GM19395 (cell line): ENCODE measurements at regions not wholly inside any gene's neighbourhood (a gene's known extent, or its start where the extent isn't known, plus 50 kb on each side); places are given as distances from the start of the nearest gene placed in this dataset.

Source experiments
- ATAC-seq: cut with Tn5 transposase; IDR thresholded peaks from one replicate; pipeline ENCODE4 v1.9.1; 2021; ENCODE audit warnings: mild to moderate bottlenecking, moderate library complexity; ENCODE audit not compliant: unreplicated experiment

DNA sequence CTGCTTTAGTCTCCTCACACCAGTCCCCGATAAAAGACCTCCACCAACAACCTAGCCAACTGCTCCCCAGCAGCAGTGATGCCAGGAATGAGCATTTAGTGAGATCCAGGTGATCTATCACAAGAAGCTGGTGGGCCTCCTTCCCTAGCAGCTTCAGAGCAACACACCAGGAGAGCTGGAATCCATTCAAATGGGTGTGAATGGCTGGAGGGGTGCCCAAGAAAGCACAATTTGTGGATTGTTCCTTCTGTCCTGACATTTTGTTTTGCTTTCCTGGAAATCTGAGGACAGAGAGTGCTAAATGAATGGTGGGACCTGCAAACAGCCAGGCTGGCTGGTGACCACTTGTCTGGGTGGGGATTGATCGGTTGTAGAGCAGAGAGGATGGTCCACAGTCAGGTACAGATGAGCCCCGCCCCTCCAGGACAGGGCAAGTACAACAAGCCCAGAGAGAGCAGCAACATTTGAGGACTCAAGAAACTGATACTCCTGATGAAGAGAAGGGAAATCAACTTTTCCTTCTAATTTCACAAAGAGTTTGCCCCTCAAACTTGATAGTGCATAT, 316.8 kb downstream of the VPS13C start:
- no peak for ATAC-seq

DNA sequence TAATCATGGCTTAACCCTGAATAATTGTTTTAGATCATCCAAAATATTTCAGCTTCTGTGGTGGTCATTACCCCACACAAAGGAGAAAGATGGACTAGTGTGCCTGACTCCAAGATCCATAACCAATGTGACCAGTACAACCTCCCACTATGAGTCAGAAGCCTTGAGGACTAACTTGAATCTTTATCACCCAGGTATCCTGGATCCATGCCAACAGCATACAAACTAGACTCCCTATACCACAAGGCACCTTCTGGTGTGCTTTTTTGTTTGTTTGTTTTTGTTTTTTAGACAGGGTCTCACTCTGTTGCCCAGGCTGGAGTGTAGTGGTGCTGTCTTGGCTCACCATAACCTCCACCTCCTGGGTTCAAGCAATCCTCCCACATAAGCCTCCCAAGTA, 317.7 kb downstream of the VPS13C start:
- no peak for ATAC-seq

DNA sequence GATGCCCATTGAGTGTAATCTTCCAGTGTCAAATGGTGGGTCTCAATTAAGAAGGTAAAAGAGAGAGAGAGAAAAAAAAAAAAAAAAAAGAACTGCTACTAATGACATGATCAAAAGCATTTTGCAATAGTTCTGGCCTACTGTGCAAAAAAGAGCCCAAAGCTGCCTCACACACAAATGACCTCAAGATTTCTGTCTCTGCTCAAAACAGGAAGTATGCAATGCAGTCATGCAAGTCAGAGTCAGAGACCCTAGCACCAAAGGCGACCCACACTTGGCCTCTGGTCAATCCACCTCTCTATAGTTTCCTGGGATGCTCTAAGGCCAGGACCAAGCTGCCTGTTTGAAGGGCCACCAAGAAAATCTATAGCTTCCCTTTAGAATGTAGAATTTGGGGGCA, 323.5 kb downstream of the VPS13C start:
- no peak for ATAC-seq

DNA sequence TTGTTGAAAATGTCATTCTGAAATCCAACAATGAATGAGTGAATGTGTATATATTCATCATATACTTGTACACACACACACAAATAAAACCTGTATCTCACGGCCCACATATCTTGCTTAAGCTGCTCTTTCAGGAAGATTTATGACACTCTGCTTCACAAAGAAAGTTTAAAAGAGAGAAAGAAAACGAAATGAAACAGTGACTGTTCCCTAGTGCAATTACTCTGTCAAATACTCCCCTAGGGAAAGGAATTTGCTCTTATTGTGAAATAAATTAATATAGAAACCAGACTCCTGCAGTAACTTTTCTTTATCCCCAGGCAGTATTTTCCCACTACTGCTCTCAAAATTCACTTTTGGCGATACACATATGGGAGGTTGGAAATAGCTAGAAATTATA, 329.1 kb downstream of the VPS13C start:
- no peak for ATAC-seq

DNA sequence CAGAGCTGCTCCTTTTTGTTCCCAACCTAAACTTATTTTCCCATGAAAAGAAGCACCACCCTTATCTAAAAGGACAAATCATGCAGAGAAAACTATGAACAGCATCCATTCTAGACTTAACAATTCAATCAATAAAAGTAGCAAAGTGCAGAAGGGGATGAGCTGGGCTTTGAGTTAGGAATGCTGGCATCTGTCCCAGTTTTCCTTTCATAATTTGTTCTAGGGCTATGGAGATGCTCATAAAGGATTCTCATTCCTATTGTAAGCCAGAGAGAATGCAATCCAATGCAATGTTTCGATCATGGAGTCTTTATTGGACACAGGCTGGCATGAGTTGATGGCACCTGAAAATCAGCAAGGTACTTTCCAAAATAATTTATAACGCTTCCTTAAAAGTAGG, 330.6 kb downstream of the VPS13C start:
- ATAC-seq, result no peak

DNA sequence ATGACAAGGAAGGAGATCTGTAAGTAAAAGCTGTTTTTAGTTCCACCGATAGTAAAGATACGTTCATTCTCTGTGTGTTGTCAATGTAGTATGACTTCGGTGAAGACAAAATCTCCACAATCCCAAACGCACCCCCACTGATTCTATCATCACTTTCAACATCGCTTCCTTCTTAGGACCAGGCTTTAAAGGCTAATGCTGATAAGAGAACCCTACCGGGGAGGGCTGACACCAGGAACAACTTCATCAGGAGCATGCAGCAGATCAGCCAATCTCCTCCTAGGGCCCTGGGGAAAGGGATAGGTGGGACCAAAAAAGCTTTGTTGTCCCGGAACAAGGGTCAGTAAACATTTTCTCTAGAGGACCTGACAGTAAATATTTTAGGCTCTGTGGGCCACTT, 334.1 kb downstream of the VPS13C start:
- ATAC-seq, result no peak

DNA sequence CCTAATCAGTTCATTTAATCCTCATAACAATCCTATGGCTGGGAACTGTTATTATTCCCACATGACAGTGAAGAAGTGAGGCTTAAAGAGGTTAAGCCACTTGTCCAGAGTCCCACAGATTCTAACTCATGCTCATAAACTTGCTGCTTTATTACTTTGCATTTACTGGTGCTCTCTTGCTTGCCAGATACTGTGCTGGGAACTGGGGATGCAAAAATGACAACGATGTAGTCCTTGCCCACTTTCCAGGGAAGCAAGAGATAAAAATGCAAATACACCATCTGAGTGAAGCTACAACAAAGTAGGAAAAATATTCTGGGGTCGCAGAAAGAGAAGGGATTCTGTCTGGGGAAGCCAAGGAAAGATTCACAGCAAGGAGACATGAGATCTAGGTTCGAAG, 335.0 kb downstream of the VPS13C start:
- ATAC-seq, result no peak

DNA sequence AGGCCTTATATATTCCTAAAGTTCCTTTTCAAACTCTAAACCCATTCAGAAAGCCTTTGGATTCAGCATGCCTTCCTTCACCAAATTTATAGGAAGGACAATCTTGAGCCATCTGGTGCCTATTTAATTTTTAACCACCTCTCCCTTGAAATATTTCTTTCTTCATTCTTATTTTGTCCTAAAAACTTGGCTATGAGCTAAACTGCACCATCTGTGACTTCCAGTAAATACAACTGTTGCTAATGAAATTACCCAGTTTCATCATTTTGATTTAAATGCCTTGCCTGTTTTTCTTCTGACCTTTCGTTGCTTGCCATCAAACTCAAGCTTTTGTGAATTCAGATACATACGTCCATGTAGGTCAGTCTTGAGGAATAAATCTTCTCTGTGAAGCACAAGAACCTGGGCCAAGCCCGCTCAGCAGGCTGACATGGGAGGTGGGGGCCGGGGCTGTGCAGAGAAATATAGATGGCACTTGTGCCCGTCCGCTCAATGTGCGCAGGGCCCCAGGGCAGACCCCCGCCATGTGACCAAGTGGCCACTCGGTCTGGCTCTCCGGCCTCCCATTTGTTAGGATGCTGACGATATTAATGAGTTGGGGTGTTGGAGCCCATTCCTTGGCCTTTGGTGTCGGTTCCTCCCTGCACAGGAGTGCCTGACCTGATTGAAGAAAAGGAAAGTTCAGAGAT, 335.9 kb downstream of the VPS13C start:
- ATAC-seq, result no peak

DNA sequence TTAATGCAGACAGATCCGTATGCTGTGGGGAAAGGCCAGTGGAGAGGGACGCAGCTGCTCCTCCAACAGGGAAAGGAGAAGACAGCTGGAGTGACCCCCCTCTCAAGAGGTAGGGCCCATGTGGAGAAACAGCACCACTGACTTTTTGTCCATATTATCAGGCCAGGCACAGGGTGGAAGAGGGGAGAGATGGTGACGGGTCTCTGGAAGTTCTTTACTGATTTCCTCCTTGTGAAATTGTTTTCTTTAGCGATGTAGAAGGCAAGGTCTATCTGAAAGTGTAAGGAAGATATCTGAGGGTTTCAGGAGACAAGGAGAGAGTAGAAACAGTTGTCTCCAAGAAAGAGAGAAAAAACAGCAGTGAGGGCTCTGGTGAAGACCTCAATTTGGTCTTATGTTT, 338.8 kb downstream of the VPS13C start:
- ATAC-seq, result no peak

DNA sequence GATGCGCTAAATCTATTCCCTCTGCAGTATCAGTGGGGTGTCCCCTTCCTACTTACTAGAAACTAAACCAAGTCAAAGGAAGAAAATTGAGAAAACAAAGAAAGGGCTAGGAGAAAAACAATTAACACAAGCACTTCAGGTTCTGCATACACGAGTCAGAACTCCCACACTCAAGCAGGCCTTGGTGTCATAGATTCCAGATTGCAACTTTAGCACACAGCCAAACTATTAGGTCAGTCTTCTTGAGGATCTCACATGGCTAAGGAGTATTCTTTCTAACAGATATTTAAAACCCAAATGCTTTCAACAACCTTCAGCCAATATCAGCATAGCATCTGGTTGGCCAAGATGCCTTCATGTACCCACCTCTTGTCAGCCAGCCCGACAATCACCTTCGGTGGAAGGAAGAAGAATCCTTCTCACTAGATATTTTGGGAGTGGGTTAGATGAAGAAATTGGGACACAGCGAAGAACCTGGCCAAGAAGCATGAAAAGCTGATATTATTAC, 340.0 kb downstream of the VPS13C start:
- no peak for ATAC-seq

DNA sequence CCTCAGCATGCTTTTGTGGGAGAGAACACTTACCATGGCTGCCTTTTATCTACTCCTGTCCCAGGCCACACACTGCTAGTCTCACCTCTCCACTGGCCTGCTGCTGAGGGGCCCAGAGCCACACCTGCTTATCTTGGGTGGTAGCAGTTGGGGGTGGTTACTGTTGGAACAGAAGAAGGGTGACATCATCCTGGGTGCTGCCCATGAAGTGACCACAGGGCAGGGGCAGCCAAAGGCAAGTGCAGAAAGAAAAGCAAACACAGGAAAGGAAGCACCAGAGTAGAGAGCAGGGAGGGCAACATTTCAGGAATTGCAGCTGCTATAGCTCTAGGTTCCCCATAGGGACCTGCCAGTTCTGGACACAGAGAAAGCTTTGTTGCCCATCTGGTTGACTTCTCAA, 345.2 kb downstream of the VPS13C start:
- ATAC-seq, result no peak

DNA sequence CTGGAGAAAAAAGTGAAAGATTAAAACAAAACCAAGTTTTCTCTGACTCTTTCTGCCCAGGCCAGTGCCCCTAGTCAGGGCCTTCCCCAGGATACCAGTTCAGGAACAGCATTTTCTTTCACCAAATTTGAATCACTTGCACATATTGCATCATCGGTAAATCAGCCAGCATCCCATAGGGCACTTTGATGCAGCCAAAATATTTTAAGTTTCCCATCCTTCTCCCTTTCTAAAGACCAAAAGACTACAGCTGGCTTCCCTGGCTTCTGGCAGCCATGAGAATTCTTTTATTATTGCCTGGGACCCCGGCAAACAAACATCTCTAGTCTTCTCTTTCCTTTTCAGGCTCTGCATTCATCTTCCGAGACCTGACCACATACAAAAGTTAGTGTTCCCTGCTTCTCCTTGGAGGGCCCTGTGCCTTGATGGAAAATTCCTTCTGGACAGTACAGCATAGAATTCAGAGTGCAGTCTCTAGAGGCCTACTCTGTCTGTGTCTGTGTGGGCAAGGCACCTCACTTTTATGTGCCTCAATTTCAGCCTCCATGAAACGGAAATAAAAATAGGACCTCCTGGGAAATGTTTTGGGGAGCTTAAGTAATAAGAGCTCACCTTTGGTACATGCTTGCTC, 348.0 kb downstream of the VPS13C start:
- no peak for ATAC-seq

DNA sequence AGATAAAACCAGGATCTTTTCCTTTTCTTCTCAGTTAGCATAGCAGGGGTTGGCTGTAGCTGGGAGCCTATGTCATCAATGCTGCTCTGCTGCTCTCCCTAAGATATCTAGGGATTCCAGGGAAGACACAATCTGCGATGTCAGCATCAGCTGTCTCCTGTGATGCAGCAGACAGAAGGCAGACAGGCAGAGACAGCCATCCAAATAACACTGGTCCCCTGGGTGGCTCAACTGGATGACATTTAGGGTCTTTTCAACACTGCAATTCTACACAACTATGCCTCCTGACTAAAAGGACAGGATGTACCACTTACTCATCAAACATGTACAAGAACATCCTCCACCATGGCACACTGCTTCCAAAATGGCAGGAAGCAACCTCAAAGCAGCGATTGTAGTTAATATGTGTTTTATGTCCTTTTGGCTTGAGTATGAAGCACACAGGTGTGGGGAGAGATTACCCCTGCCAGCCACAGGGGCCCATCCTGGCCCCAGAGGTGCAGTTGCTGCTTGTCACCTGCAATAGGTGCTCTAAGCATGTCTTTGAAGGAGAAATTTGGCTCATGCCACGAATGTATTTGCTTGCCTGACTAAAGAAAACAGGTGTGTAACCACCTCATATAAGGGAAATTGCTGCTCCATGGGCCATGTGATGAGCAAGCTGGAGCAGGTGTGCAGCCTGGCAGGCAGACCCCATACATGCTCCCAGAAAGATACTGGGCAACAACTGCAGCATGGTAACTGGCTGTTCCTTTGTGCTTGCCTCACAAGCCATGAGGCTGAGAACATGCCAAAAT, 357.8 kb downstream of the VPS13C start:
- ATAC-seq, result no peak

DNA sequence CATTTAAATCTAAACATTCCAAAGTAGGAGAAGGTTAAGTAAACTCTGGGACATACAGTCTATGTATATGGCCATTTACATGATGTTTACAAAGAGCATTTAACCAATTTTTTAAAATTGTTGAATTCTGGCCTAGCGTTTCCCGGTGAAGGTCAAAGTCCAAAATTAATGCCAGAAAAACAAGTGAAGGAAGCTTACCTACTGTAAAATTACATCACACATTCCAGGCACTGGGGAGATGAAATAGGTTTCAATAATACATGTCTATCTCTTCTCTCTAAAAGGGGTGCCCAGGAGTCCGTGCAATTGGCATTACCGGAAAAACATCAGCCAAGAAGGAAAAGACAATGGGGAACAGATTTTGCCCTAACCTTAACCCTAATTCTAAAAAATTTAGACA, 358.8 kb downstream of the VPS13C start:
- ATAC-seq, result no peak

DNA sequence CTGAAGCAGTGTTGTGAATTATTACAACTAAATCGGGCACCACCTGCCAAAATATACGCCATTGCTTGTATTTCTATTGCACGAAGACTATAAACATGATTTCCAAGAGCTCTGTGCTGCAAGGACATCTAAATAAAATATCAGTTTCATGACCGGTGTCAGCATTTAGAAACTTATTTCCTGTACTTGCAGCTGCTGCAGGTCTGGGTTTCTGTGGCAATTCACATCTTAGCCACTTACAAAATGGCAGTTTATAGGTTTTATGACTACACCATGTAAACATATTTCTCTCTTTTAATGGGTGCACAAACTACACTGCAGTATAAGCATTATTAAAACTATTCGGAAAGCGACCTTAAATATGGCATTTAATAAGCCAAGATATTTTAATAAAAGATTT, 359.4 kb downstream of the VPS13C start:
- no peak for ATAC-seq

DNA sequence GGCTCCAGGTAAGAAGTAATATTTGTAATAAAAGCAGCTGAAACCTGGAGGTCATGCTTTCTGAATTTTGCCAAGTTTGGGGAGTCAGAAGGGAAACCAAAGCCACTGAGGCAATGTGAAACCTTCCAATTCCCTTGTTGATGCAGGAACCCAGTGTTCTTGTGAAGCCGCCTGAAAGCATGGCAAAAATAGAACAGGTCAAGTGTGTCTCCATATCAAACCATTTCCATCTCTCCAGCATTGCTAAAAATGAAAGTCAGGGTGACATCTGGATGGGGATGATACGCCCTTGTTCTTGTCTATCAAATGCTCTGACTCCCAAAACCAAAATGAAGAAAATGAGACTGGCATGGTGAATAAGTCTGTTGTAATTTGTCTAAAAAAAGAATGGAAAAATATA, 362.5 kb downstream of the VPS13C start:
- ATAC-seq, result no peak

DNA sequence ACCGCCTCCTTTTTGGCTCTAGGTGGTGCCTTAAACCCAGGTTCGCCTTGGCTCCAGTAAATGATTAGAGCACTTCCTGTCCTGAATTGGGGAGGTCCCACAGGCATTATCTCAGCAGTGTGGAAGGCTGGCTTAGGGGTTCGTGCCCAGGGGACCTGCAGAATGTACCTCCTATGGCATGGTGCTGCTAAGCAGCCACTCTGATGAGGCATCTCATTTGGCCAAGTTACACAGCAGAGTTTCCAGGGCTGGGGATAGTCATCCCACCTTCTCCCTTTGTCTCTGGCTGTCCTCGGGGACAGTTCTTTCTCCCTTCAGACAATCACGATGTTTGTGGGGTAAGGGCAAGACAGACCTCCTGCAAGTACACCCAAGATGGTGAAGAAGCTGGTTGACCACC, 371.2 kb downstream of the VPS13C start:
- no peak for ATAC-seq

DNA sequence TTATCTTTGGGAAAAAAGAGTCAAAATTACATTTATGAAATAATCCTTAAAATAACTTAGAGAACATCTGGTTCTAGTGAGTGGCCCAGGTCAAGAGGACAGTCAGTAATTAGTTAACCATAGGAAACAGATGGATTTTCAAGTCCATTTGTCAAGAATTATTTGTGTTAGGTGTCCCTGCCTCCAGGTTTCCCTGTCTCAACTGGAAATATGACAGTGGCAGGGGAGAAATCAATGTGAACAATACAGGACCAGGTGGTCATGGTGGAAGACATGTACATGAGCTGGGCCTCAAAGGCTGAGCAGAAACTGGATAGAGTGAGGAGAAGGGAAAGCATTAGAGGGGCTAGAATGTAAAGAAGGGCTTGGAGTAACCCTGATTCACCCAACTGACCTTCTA, 372.6 kb downstream of the VPS13C start:
- ATAC-seq, result no peak

DNA sequence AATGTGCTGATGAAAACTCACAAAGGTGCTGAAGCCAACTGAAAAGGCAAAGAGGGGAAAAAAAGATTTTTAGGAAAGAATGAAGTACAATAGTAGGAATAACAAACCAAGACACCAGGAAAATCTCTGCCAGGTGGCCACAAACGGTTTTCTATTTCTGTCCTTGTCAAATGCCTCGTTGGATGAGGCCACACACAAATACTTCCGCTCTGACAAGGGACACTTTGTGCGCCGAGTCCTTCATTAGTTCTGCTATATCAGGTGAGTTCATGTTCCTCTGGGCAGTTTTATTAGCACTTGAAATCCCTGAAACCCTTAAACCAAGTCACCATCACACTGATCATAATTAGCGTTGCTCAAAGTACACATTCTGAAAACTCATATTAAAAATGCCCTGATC, 373.1 kb downstream of the VPS13C start:
- no peak for ATAC-seq

DNA sequence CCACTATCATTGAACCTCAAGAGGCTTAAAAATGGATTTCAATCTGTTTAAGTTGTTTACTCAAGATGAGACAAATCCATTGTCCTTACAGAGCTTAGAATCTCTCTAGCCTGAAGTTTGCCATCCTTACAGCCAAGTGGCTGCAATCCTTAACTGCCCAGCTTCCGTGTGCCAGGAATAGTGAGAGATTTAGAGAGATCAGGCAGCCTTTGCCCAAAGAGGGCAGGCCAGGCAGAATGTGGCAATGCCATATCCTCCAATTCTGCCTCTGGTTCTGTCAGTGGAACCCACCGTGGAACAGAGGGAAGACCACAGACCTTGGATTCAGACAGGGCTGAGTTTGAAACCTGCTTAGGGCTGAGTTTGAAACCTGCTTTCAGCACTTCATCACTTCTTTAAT, 374.3 kb downstream of the VPS13C start:
- ATAC-seq, result no peak

DNA sequence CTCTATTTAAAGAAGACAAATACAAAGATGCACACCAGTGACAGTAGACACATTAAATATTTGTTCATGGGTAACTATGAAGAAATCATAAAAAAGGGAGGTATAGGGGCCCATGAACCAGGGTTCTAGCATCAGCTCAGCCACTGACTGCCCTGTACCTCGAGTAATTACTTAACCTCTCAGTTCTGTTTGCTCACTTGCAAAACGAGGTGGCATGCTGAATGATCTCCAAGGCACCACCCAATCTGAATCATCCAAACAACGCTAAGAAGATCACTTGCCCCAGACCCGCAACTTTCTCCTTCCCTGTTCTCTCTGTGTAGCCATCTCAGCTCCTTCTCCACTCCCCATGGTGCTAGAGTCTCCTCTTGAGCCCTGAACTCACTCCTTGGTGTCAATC, 374.7 kb downstream of the VPS13C start:
- ATAC-seq, result no peak
